ENCODE measurements at regions not wholly inside any gene's neighbourhood (a gene's known extent, or its start where the extent isn't known, plus 50 kb on each side); places are given as distances from the start of the nearest gene placed in this dataset.

DNA sequence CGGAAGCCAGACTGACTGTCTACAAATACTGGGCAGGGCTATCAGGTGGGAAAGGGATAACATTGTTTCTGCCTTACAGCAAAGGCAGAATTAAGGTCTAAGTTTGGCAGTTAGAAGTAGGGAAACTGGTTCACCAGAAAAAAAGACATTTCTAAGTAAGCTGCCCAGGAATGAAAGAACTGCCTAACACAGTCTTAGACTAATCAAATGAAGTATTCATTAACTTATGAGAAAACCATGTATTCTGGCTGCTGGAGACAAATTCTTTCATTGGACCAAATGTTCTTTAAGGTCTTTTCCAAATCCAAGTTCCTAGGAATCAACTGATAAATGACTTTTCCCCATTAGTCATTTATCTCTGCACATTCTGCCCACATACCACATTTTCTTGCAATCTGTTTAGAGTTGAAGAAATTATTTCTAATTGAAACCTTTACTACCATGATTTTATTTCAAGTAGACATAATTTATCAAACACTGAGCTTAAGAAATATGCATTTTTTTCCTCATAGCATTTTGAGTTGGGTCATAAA is 120.3 kb upstream of the OGFRL1 start:
- ChIA-PET POLR2A (ENCODE audit: unreplicated experiment) (no interaction called here), CTCF (no interaction called here)
- Histone ChIP-seq H3K9ac (ENCODE audit: low read length) (no peak overlapping the region), H3K4me1 (ENCODE audit: insufficient read depth, low read length) (no peaks in the 10 kb centered on the region), H3F3A (ENCODE audit: low read length, unreplicated experiment) (no peaks in the 10 kb centered on the region), H4K20me1 (ENCODE audit: low read length) (no peaks in the 10 kb centered on the region), H3K27ac (ENCODE audit: low read length) (no peak overlapping the region), H3K9me3 (ENCODE audit: low read length) (no peaks in the 10 kb centered on the region), H3K36me3 (ENCODE audit: low read depth, low read length) (no peaks in the 10 kb centered on the region), H3K27me3 (ENCODE audit: low read length) (no peaks in the 10 kb centered on the region), H3K9me2 (replicated peaks; ENCODE audit: low read length) (no peaks in the 10 kb centered on the region), H2AFZ (ENCODE audit: low read length) (no peak overlapping the region), H3K4me2 (ENCODE audit: low read length) (no peak overlapping the region), H3K79me2 (ENCODE audit: low read length) (no peaks in the 10 kb centered on the region), H3K4me3 (ENCODE audit: low read length) (no peak overlapping the region)
- ATAC-seq (no peak), DNase-seq (no peak)
- intact Hi-C loops (cut with micrococcal nuclease): no loop called here
- BruUV-seq (replicated peaks): no TSS peak
- TF ChIP-seq EZH2 (IDR thresholded peaks at IDR 0.05; ENCODE audit: low read length, unreplicated experiment): no peak
- no peak for TF ChIP-seq EZH2phosphoT487 (IDR thresholded peaks at IDR 0.05; ENCODE audit: borderline replicate concordance, low read length)
- TF ChIP-seq, protein P1, sequence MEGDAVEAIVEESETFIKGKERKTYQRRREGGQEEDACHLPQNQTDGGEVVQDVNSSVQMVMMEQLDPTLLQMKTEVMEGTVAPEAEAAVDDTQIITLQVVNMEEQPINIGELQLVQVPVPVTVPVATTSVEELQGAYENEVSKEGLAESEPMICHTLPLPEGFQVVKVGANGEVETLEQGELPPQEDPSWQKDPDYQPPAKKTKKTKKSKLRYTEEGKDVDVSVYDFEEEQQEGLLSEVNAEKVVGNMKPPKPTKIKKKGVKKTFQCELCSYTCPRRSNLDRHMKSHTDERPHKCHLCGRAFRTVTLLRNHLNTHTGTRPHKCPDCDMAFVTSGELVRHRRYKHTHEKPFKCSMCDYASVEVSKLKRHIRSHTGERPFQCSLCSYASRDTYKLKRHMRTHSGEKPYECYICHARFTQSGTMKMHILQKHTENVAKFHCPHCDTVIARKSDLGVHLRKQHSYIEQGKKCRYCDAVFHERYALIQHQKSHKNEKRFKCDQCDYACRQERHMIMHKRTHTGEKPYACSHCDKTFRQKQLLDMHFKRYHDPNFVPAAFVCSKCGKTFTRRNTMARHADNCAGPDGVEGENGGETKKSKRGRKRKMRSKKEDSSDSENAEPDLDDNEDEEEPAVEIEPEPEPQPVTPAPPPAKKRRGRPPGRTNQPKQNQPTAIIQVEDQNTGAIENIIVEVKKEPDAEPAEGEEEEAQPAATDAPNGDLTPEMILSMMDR (conservative IDR thresholded peaks at IDR 0.05; ENCODE audit: low read depth, low read length): no peak

DNA sequence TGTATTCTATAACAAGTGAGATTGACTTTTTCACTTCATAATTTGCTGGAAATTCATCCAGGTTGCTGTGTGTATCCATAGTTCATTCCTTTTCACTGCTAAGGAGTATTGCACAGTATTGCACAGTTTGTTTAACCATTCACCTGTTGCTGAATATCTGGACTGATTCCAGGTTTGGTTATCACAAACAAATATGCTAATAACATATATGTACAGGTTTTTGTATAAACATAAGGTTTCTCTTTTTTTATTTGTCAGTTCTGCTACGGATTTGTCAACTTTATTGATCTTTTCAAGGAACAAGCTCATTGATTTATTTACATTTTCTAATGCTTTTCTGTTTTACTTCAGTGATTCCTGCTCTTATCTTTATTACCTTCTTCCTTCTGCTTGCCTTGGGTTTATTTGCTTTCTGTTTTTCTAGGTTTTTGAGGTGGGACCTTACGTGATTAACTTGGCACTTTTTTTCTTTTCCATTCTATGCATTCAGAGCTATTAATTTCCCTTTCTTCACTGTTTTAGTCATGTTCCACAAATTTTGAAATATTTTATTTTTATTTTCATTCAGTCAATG is 117.0 kb upstream of the OGFRL1 start:
- intact Hi-C loops (cut with micrococcal nuclease): no loop called here

More for the DNA sequence above, 117.0 kb upstream of the OGFRL1 start:
- BruUV-seq (replicated peaks): no TSS peak
- Histone ChIP-seq H3K4me1 (ENCODE audit: insufficient read depth, low read length) (no peaks in the 10 kb centered on the region), H3K79me2 (ENCODE audit: low read length) (no peaks in the 10 kb centered on the region), H3K4me3 (ENCODE audit: low read length) (no peak overlapping the region), H3K4me2 (ENCODE audit: low read length) (no peak overlapping the region), H3K27me3 (ENCODE audit: low read length) (no peaks in the 10 kb centered on the region), H2AFZ (ENCODE audit: low read length) (no peak overlapping the region), H3F3A (ENCODE audit: low read length, unreplicated experiment) (no peaks in the 10 kb centered on the region), H3K27ac (ENCODE audit: low read length) (no peak overlapping the region), H3K9ac (ENCODE audit: low read length) (no peak overlapping the region), H4K20me1 (ENCODE audit: low read length) (no peaks in the 10 kb centered on the region), H3K36me3 (ENCODE audit: low read depth, low read length) (no peaks in the 10 kb centered on the region), H3K9me2 (replicated peaks; ENCODE audit: low read length) (no peaks in the 10 kb centered on the region), H3K9me3 (ENCODE audit: low read length) (no peaks in the 10 kb centered on the region)
- no peak for TF ChIP-seq EZH2phosphoT487 (IDR thresholded peaks at IDR 0.05; ENCODE audit: borderline replicate concordance, low read length)
- TF ChIP-seq EZH2 (IDR thresholded peaks at IDR 0.05; ENCODE audit: low read length, unreplicated experiment): no peak
- TF ChIP-seq, protein P1 (conservative IDR thresholded peaks at IDR 0.05; ENCODE audit: low read depth, low read length): no peak
- CTCF ChIA-PET: no interaction called here
- POLR2A ChIA-PET (ENCODE audit: unreplicated experiment): no interaction called here
- no peak for DNase-seq
- no peak for ATAC-seq
